DMS53 treated with DMSO at 0.1 percent for 48 hours (cell line): ENCODE measurements at regions not wholly inside any gene's neighbourhood (a gene's known extent, or its start where the extent isn't known, plus 50 kb on each side); places are given as distances from the start of the nearest gene placed in this dataset.

ENCODE experiments used
- DNase-seq: peaks from one replicate; lab custom pipeline; 2025; ENCODE audit not compliant: unreplicated experiment; lab: John Stamatoyannopoulos, UW

GRCh38 chr21:27448960-27449359 is 482.1 kb upstream of the ADAMTS5 start:
- no peak for DNase-seq

- no peak for DNase-seq
Measured at GRCh38 chr21:27447843-27448242, 481.0 kb upstream of the ADAMTS5 start.

GRCh38 chr21:27429710-27430341 is 462.9 kb upstream of the ADAMTS5 start:
- no peak for DNase-seq

- no peak for DNase-seq
Measured at GRCh38 chr21:27426196-27426595, 459.3 kb upstream of the ADAMTS5 start.

- DNase-seq = no peak
Measured at GRCh38 chr21:27425574-27425973, 458.7 kb upstream of the ADAMTS5 start.

GRCh38 chr21:27425172-27425571 is 458.3 kb upstream of the ADAMTS5 start:
- DNase-seq = no peak

GRCh38 chr21:27424601-27425000 is 457.7 kb upstream of the ADAMTS5 start:
- no peak for DNase-seq

- DNase-seq = no peak
Measured at GRCh38 chr21:27423906-27424595, 457.2 kb upstream of the ADAMTS5 start.

GRCh38 chr21:27423038-27423437 is 456.1 kb upstream of the ADAMTS5 start:
- no peak for DNase-seq

GRCh38 chr21:27422435-27422834 is 455.5 kb upstream of the ADAMTS5 start:
- no peak for DNase-seq

GRCh38 chr21:27421654-27422053 is 454.8 kb upstream of the ADAMTS5 start:
- no peak for DNase-seq

GRCh38 chr21:27419153-27419552 is 452.3 kb upstream of the ADAMTS5 start:
- DNase-seq = no peak

- DNase-seq = no peak
Measured at GRCh38 chr21:27418346-27418745, 451.5 kb upstream of the ADAMTS5 start.

- no peak for DNase-seq
Measured at GRCh38 chr21:27412530-27412929, 445.6 kb upstream of the ADAMTS5 start.

- DNase-seq = no peak
Measured at GRCh38 chr21:27408826-27409225, 441.9 kb upstream of the ADAMTS5 start.

- no peak for DNase-seq
Measured at GRCh38 chr21:27407271-27407670, 440.4 kb upstream of the ADAMTS5 start.

- no peak for DNase-seq
Measured at GRCh38 chr21:27406300-27407009, 439.6 kb upstream of the ADAMTS5 start.

- DNase-seq = no peak
Measured at GRCh38 chr21:27403011-27403410, 436.1 kb upstream of the ADAMTS5 start.

GRCh38 chr21:27400045-27400444 is 433.2 kb upstream of the ADAMTS5 start:
- no peak for DNase-seq

GRCh38 chr21:27397578-27397977 is 430.7 kb upstream of the ADAMTS5 start:
- no peak for DNase-seq

- DNase-seq = no peak
Measured at GRCh38 chr21:27393726-27394125, 426.8 kb upstream of the ADAMTS5 start.

GRCh38 chr21:27391990-27392389 is 425.1 kb upstream of the ADAMTS5 start:
- no peak for DNase-seq
